ENCODE measurements at regions not wholly inside any gene's neighbourhood (a gene's known extent, or its start where the extent isn't known, plus 50 kb on each side); places are given as distances from the start of the nearest gene placed in this dataset.

GRCh38 chr5:174553556-174553955, 170.8 kb upstream of the MSX2 start:
- TF ChIP-seq CTCF (IDR thresholded peaks at IDR 0.05), result no peak
- TF ChIP-seq POLR2A (IDR thresholded peaks at IDR 0.05), result no peak
- TF ChIP-seq EP300 (IDR thresholded peaks at IDR 0.05), result no peak

Measured in gastroesophageal sphincter (tissue), 3 donors.